Endothelial cell of umbilical vein (primary cell): ENCODE measurements at regions not wholly inside any gene's neighbourhood (a gene's known extent, or its start where the extent isn't known, plus 50 kb on each side); places are given as distances from the start of the nearest gene placed in this dataset.

Experiments used
- BruUV-seq: library from RNA; stranded (reverse); fragments of 400-500 nt; replicated peaks from 2 replicates; lab custom pipeline; 2021; lab: Mats Ljungman, UMichigan
- CTCF ChIA-PET: fragments of 300-600, 350-600 bp; sonication (Branson Sonifier 250); formaldehyde crosslinking; loops from one replicate; lab custom pipeline; 2021; ENCODE audit warnings: antibody characterized with exemption, inconsistent platforms; lab: Charles Lee
- POLR2A ChIA-PET: fragments of 300-600, 350-600 bp; sonication (Branson Sonifier 250); formaldehyde crosslinking; loops from one replicate; lab custom pipeline; 2021; ENCODE audit warnings: antibody characterized with exemption, inconsistent platforms; lab: Charles Lee
- DNase-seq: peaks from one replicate; pipeline ENCODE4 v3.0.0-alpha.2; 2011; ENCODE audit warnings: low read depth, low spot score
- FAIRE-seq: peaks from 2 replicates; lab custom pipeline; 2011; peaks lifted over from hg19 to GRCh38; lab: Jason Lieb, UNC
- H2AFZ ChIP-seq: 2 replicates; pipeline ENCODE4 v1.6.0; 2012; ENCODE audit warnings: low read depth, low read length, control low read depth, inconsistent platforms
- H3K27ac ChIP-seq: 2 replicates; pipeline ENCODE4 v1.5.1; 2011; ENCODE audit warnings: low read depth, mild to moderate bottlenecking, control low read depth, low read length, moderate library complexity; ENCODE audit not compliant: insufficient read depth
- H3K27me3 ChIP-seq, 2 experiments: 2 replicates each; pipeline versions ENCODE4 v1.6.0 to v1.6.1; 2011; ENCODE audit warnings: low read length in 2 of 2, mixed read lengths in 1 of 2; ENCODE audit not compliant: control insufficient read depth in 2 of 2, insufficient read depth in 2 of 2
- H3K36me3 ChIP-seq, 2 experiments: 2 replicates in 1 of 2; 3 replicates in 1 of 2; pipeline ENCODE4 v1.5.1; 2011; ENCODE audit warnings: low read length in 2 of 2, mild to moderate bottlenecking in 1 of 2, moderate library complexity in 1 of 2; ENCODE audit not compliant: control insufficient read depth in 2 of 2, insufficient read depth in 2 of 2; ENCODE audit errors: extremely low read depth in 1 of 2
- H3K4me1 ChIP-seq: 3 replicates; pipeline ENCODE4 v1.5.1; 2011; ENCODE audit warnings: mild to moderate bottlenecking, low read length; ENCODE audit not compliant: control insufficient read depth, insufficient read depth; ENCODE audit errors: extremely low read depth
- H3K4me2 ChIP-seq: 2 replicates; pipeline ENCODE4 v1.6.1; 2011; ENCODE audit warnings: low read length, control low read depth, mixed read lengths; ENCODE audit not compliant: insufficient read depth
- H3K4me3 ChIP-seq, 3 experiments: fragments of 200-600 bp in 1 of 3; sonication (generic), shearing (Covaris generic) in 1 of 3; replicated peaks in 1 of 3; 2 replicates each; pipeline ENCODE4 v1.5.1; 2011 to 2016; ENCODE audit warnings: control low read depth in 3 of 3, low read length in 3 of 3, mild to moderate bottlenecking in 2 of 3, inconsistent platforms in 1 of 3, low read depth in 1 of 3, moderate library complexity in 1 of 3; ENCODE audit not compliant: insufficient read depth in 1 of 3
- H3K79me2 ChIP-seq: 2 replicates; pipeline ENCODE4 v1.6.0; 2012; ENCODE audit warnings: low read length, inconsistent platforms; ENCODE audit not compliant: control insufficient read depth, insufficient read depth
- H3K9ac ChIP-seq: replicated peaks from 2 replicates; pipeline ENCODE3; 2011; ENCODE audit warnings: low read length, control low read depth; ENCODE audit not compliant: insufficient read depth; ENCODE audit errors: extremely low read depth
- H3K9me1 ChIP-seq: replicated peaks from 3 replicates; pipeline ENCODE4 v1.6.0; 2011; ENCODE audit warnings: mild to moderate bottlenecking, low read length; ENCODE audit not compliant: control insufficient read depth, insufficient read depth; ENCODE audit errors: extremely low read depth
- H3K9me3 ChIP-seq: replicated peaks from 2 replicates; pipeline ENCODE4 v1.5.1; 2012; ENCODE audit warnings: low read length, inconsistent platforms; ENCODE audit not compliant: control insufficient read depth, insufficient read depth
- H4K20me1 ChIP-seq: replicated peaks from 2 replicates; pipeline ENCODE3; 2011; ENCODE audit warnings: mild to moderate bottlenecking, low read length; ENCODE audit not compliant: control insufficient read depth, insufficient read depth; ENCODE audit errors: extremely low read depth
- EZH2 ChIP-seq: IDR thresholded peaks from 2 replicates; pipeline ENCODE4 v1.6.1; 2012; ENCODE audit warnings: borderline replicate concordance, low read depth, mild to moderate bottlenecking, moderate library complexity, low read length, inconsistent platforms; ENCODE audit not compliant: severe bottlenecking
- FOS ChIP-seq: IDR thresholded peaks from 2 replicates; pipeline ENCODE4 v1.6.1; 2011; ENCODE audit warnings: mild to moderate bottlenecking, low read length, moderate library complexity, borderline replicate concordance; ENCODE audit not compliant: insufficient read depth
- JUN ChIP-seq: IDR thresholded peaks from 2 replicates; pipeline ENCODE4 v1.6.1; 2011; ENCODE audit warnings: borderline replicate concordance, low read depth; ENCODE audit not compliant: insufficient read length, insufficient read depth
- MYC ChIP-seq: IDR thresholded peaks from one replicate; pipeline ENCODE4 v1.6.1; 2011; ENCODE audit warnings: mild to moderate bottlenecking, low read depth, low read length
- POLR2A ChIP-seq: IDR thresholded peaks from 2 replicates; pipeline ENCODE4 v1.6.1; 2012; ENCODE audit warnings: low read depth, mild to moderate bottlenecking, control low read depth, low read length
- POLR2AphosphoS5 ChIP-seq: IDR thresholded peaks from 2 replicates; pipeline ENCODE4 v1.6.1; 2012; ENCODE audit warnings: low read depth, mild to moderate bottlenecking, control low read depth, low read length, moderate library complexity; ENCODE audit not compliant: insufficient read depth
- dilution Hi-C: fragments of 300-500 bp; cut with MboI; formaldehyde crosslinking; loops from one replicate; pipeline ENCODE4 v1.15.0; 2019; ENCODE audit warnings: low sequenced_read_pairs; ENCODE audit not compliant: extremely low pct_ligation_motif_present
- intact Hi-C: fragments of 100-400 bp; cut with micrococcal nuclease; formaldehyde crosslinking; loops from one replicate; pipeline ENCODE4 v1.10.0; 2022

GRCh38 chr2:7325186-7325585, 408.0 kb downstream of the RNF144A start:
- BruUV-seq = no TSS peak
- H3K27me3 ChIP-seq = no peaks in the 10 kb centered on the region
- no peak overlapping the region for H3K4me2 ChIP-seq
- FAIRE-seq = no peak
- dilution Hi-C loops (no loop called here), intact Hi-C loops (no loop called here)
- DNase-seq = no peak
- no peaks in the 10 kb centered on the region for H3K36me3 ChIP-seq
- H4K20me1 ChIP-seq = no peaks in the 10 kb centered on the region
- H3K4me3 ChIP-seq = no peak overlapping the region
- no peaks in the 10 kb centered on the region for H3K9me1 ChIP-seq
- TF ChIP-seq EZH2 (no peak), FOS (no peak), POLR2AphosphoS5 (no peak), MYC (no peak)
- H2AFZ ChIP-seq = no peak overlapping the region
- peaks cover 4% of the 10 kb centered on the region for H3K9me3 ChIP-seq
- CTCF ChIA-PET = interaction anchor here (1.3 kb wide), 1 partner anchor 23 kb away, joined by 3 read pairs; no protein-coding TSS in a partner anchor
- no peaks in the 10 kb centered on the region for H3K4me1 ChIP-seq
- no peak overlapping the region for H3K27ac ChIP-seq
- H3K79me2 ChIP-seq = no peaks in the 10 kb centered on the region
- POLR2A ChIA-PET = no interaction called here
- H3K9ac ChIP-seq = no peak overlapping the region

DNA sequence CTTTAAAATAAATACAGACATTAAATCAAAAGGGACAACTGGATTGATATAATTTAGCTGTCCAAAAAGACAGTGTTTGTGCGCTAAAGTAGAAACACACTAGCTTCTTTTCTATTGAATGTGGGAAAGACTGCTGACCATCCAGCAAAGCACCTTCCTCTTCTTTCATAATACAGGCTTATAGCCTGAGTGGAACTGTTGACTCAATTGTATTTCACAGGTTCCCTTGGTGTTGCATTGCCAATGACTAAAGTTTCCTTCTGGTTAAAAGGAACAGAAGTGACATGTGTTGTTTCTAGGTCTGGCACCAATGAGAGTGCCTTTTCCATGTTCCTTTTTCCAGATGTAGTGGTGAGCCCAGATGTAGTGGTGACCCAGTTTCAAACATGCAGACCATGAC, 412.3 kb downstream of the RNF144A start:
- intact Hi-C loops = no loop called here
- POLR2A ChIA-PET = no interaction called here
- BruUV-seq = no TSS peak

More for the DNA sequence above, 412.3 kb downstream of the RNF144A start:
- H3K9me3 ChIP-seq = peaks cover 4% of the 10 kb centered on the region
- no peak overlapping the region for H3K4me2 ChIP-seq
- no peak overlapping the region for H3K27ac ChIP-seq
- H3K4me3 ChIP-seq = no peak overlapping the region
- no peaks in the 10 kb centered on the region for H3K27me3 ChIP-seq
- DNase-seq (no peak), FAIRE-seq (no peak)
- no peaks in the 10 kb centered on the region for H4K20me1 ChIP-seq
- no peaks in the 10 kb centered on the region for H3K79me2 ChIP-seq
- no peaks in the 10 kb centered on the region for H3K9me1 ChIP-seq
- CTCF ChIA-PET = no interaction called here
- H3K4me1 ChIP-seq = no peaks in the 10 kb centered on the region
- no peak overlapping the region for H3K9ac ChIP-seq
- no peak for TF ChIP-seq MYC
- no peak for TF ChIP-seq POLR2A
- TF ChIP-seq JUN = no peak
- no peak for TF ChIP-seq EZH2
- no peak for TF ChIP-seq POLR2AphosphoS5
- no peak overlapping the region for H2AFZ ChIP-seq
- H3K36me3 ChIP-seq = no peaks in the 10 kb centered on the region
- dilution Hi-C loops = no loop called here
